ENCODE measurements at regions not wholly inside any gene's neighbourhood (a gene's known extent, or its start where the extent isn't known, plus 50 kb on each side); places are given as distances from the start of the nearest gene placed in this dataset.

DNA sequence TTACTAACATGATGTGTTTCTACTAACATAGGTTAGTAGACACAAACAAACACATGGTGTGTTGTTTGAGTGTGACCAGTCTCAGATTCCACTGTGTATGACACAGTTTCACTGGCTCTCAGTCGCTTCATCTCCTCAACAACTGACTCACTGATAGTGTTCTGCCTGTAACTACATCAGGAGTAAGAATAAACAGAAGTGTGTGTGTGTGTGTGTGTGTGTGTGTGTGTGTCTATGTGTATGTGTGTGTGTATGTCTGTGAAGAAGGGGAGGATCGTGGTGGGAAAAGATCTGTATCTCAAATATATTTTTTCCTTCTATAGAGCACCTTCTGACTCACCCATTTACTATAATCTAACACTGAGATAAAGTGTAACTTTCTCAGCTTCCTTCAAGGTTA, 391.0 kb downstream of the PTPRC start:
- TF ChIP-seq, protein P1, sequence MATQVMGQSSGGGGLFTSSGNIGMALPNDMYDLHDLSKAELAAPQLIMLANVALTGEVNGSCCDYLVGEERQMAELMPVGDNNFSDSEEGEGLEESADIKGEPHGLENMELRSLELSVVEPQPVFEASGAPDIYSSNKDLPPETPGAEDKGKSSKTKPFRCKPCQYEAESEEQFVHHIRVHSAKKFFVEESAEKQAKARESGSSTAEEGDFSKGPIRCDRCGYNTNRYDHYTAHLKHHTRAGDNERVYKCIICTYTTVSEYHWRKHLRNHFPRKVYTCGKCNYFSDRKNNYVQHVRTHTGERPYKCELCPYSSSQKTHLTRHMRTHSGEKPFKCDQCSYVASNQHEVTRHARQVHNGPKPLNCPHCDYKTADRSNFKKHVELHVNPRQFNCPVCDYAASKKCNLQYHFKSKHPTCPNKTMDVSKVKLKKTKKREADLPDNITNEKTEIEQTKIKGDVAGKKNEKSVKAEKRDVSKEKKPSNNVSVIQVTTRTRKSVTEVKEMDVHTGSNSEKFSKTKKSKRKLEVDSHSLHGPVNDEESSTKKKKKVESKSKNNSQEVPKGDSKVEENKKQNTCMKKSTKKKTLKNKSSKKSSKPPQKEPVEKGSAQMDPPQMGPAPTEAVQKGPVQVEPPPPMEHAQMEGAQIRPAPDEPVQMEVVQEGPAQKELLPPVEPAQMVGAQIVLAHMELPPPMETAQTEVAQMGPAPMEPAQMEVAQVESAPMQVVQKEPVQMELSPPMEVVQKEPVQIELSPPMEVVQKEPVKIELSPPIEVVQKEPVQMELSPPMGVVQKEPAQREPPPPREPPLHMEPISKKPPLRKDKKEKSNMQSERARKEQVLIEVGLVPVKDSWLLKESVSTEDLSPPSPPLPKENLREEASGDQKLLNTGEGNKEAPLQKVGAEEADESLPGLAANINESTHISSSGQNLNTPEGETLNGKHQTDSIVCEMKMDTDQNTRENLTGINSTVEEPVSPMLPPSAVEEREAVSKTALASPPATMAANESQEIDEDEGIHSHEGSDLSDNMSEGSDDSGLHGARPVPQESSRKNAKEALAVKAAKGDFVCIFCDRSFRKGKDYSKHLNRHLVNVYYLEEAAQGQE (IDR thresholded peaks at IDR 0.05; ENCODE audit: insufficient read depth in 1 of 2, low read depth in 2 of 2, low read length in 1 of 2) = no peak
- TF ChIP-seq, protein P2, sequence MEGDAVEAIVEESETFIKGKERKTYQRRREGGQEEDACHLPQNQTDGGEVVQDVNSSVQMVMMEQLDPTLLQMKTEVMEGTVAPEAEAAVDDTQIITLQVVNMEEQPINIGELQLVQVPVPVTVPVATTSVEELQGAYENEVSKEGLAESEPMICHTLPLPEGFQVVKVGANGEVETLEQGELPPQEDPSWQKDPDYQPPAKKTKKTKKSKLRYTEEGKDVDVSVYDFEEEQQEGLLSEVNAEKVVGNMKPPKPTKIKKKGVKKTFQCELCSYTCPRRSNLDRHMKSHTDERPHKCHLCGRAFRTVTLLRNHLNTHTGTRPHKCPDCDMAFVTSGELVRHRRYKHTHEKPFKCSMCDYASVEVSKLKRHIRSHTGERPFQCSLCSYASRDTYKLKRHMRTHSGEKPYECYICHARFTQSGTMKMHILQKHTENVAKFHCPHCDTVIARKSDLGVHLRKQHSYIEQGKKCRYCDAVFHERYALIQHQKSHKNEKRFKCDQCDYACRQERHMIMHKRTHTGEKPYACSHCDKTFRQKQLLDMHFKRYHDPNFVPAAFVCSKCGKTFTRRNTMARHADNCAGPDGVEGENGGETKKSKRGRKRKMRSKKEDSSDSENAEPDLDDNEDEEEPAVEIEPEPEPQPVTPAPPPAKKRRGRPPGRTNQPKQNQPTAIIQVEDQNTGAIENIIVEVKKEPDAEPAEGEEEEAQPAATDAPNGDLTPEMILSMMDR (IDR thresholded peaks at IDR 0.05) = no peak
- no peak for TF ChIP-seq TCF7L2 (IDR thresholded peaks at IDR 0.05; ENCODE audit: low read depth, low read length)
- TF ChIP-seq POLR2AphosphoS5 (IDR thresholded peaks at IDR 0.05; ENCODE audit: low read depth, low read length) = no peak
